Activated CD4-positive, alpha-beta T cell treated with anti-CD3 and anti-CD28 coated beads, Interleukin-2, amount 50 U/mL, for 1 hour (primary cell): ENCODE measurements at regions not wholly inside any gene's neighbourhood (a gene's known extent, or its start where the extent isn't known, plus 50 kb on each side); places are given as distances from the start of the nearest gene placed in this dataset.
"Not testable (repeated sequence)": the region's sequence is repeated elsewhere in the genome, so short reads cannot be mapped to it uniquely, and the experiment has no call there.

Experiments used
- DNase-seq: peaks from one replicate; pipeline ENCODE4 v3.0.0-alpha.2; 2020

DNA sequence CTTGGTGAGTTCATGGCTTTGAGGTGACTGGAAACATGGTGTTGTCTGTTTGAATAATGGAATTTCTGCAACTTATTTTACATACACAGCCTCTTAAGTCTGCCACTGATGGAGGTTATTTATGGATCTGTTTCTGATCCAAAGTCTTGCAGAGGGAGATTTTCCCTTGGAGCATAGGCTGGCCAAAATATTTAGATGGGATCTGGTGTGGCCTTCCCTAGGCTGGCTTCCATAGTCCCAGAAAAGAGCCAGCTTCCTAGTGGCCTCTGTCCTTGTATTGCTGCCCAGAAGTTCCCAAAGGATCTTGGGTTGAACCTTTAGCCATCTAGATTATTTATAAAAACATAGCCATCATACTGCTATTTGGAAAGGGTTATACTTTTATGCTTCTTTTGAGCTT, 491.1 kb upstream of the RGS6 start:
- DNase-seq, result no peak

DNA sequence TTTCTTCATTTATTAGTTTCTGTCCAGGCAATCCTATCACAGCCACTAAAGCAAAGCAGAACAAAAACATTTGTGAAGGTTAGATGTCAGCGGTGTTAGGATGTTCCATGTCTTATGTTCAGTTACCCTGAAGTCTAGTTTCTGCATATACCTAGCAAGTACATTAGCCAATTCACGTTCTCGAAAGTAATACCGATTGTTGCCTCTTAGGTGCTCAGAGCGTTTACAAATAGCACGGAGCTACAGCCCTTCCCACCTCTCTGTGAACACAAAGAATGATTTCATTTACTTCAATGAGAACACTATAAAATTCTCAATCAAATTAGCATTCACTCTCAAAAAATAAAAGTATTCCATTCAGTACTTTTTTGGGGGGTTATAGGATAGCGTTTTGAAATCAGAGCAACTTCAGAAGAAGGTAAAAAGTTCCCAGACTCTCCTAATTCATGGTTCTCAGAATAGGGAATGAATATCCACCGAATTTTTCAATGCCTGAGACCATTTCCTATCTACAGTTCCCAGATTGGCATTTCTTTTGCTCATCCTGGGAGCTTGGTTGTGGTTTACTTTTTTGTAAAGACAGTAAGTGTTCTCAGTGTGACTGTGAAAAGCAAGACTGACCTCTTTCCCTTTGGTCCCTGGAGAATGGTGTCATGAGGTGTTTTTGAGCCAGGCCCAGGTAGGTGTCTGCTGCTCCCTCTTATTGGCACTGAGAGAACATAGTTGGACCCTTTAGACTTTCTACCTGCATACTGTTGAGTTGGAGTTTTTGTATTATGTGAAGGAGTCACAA, 488.0 kb upstream of the RGS6 start:
- no peak for DNase-seq

DNA sequence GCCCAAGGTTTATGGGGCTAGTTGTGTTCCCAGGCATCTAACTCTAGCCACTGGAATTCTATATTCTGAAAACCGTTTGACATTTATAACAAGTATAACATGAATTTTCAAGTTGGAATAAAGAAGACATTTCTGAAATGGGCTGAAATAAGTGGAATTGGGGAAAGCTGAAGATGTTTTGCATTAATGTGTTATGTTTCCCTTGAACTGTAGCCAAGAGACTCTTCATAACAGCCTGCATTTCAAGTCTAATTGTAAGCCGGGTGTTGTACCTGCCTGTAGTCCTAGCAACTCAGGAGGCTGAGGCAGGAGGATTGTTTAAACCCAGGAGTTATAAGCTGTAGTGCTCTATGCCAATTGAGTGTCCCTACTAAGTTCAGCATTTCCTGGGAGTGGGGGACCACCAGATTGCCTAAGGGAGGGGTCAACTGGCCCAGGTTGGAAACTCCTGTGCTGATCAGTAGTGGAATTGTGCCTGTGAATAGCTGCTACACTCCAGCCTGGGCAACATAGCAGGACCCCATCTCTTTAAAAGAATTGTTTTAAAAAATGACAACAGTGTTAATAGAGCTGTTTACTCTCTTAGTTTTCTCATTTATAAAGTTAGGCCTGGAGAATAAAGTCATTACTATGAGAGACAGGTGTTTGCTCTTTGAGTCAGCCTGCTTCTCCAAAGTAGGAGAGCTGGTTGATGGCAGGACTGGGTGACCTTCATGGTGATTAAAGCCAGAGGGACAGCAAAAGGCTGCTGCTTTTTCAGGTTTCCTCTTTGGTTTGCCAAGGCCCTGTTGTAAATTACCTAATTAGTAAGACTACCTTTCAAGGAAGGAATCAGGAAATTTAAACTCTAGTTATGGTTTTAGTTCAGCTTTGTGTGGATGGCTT, 483.6 kb upstream of the RGS6 start:
- no peak for DNase-seq

DNA sequence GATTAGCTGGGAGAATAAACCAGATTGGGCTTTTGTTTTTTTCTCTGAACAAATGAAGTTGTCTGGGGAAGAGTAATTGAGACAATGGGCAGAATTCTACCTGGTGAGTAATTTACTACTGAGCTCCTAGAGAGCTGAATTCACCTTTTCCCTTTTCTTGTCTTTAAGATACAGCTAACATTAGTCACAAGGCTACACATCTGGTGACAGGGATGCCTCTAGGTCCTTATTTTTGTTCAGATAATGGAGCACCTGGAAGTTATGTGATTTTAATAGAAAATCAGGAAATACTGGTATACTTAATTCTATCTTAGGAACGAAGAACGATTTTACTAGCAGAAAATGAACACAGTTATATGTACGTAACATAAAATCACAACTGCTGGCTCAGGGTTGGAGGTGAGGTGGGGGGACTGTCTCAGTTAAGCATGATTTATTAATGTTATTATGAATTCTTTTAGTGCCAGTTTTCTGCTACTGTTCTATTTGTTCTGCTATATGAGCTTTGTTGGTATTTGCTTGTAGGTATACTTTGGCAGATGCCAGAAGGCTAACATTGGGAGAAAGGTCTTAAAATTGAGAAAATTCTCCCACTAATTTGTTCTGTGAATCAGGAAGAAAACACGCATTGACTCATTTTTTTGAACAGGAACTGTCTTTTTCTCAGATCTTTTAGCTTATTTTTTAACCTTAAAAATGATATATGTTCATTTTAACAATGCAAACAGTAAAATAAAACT, 482.7 kb upstream of the RGS6 start:
- DNase-seq, result no peak

DNA sequence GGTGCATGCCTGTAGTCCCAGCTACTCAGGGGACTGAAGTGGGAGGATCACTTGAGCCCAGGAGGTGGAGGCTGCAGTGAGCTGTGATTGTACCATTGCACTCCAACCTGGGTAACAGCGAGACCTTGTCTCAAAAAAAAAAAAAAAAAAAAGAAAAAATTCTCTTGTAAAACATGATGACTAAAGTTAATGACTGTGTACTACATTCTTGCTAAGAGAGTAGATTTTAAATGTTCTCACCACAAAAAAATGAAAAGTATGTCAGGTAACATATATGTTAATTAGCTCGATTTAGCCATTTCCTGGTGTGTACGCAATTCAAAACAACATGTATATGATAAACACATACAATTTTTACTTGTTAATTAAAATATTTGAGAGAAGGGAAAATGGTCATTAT, 480.7 kb upstream of the RGS6 start:
- no peak for DNase-seq

DNA sequence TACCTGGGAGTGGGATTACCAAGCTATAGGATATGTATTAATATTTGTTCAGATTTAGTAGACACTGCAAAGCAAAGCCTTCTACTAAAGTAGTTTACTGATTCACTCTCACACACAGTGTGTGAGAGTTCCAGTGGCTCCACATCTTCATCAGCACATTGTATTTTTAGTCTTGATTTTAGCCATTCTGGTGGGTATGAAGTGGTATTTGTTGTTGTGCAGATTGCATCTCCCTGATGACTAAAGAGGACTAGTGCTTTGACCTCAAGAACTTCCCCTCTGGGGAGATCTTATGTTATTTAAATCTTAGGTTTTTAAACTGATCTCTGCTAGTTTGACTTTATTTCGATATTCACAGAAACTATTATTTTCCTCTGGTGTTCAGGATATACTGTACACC, 479.7 kb upstream of the RGS6 start:
- DNase-seq, result no peak

DNA sequence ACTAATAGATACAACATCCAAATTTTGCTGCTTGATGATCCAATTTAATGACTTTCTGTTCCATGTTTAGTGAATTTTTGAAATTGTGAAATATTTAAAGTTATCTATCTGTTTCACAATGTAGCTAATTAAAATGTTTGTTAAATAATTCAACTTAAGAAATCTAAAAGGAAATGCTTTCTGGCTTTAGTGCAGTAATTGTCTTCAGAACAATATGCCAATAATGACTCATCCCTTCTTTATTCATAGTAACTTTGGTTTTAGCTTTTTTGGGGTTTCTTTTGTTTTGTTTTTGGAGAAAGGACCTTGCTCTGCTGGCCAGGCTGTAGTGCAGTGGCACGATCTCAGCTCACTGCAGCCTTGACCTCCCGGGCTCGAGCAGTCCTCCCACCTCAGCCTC, 479.2 kb upstream of the RGS6 start:
- DNase-seq, result no peak

DNA sequence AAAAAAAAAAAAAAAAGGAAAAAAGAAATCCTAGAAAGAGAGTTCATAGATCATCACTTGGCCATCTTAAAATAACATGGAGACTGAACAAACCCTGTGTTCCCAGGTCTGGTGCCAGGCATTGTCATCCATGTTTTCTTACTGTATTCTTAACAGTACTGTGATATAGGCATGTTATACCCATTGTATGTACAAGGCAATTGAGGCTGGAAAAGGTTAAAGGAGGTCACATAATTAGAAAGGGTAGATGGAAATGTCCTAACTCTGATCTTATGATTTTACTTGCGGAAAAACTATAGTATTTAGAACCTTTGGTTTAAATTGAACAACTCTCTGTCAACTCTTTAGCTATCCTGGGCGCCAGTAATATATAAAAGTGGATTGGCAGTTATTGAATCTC, 478.2 kb upstream of the RGS6 start:
- no peak for DNase-seq

DNA sequence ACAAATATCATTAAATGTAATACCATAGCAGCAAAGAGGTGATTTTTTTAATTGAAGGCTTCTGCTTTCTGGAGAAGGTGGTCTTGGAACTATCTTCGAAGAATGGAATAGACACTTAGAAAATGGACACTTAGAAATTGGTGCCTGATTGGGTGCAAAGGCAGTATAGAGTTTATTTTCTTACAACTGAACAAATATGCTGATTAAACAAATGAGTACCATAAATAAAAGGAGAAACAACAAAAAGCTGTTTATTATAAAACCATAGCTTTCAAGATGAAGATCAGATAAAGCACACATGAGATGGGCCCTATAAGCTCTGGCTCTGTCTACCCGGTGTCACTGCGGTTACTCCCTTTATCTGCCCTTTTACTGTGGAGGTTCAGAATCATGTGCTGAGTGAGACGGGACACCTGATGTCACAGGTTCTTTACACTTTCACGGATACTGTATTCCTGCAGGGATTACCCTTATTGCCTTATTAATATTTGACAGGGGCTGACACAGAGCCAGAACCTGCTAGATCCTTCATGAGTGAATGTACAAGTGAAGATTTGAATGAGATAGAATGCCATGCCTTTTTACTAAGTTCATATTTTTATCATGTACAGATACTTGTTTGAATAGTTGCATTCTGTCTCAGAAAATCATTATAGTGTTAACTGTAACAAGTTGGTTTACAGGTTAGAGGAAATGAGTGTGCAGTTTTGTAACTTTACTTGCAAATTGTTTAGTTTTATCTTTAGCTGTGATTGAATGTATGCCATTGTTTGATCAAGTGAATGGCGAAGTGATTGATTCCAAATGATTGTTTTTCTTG, 477.5 kb upstream of the RGS6 start:
- DNase-seq, result no peak

DNA sequence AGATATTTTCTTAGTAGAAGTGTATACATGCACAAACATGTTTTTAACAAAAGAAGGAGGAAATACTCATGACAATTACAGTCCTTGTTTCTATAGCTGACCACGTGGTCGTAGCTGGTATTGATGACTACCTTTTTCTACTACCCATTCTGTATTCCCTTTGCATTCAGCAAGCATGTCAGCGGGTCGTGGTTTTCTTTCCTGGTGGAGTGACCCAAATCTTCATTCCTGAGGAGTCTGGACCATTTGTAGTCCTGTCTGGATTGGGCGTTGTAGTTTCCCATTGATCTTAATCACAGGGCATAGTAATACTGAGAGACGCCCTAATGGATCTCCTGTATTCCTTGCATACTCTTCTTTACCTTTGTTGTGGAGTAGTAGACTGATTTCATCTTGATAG, 472.1 kb upstream of the RGS6 start:
- DNase-seq, result no peak

DNA sequence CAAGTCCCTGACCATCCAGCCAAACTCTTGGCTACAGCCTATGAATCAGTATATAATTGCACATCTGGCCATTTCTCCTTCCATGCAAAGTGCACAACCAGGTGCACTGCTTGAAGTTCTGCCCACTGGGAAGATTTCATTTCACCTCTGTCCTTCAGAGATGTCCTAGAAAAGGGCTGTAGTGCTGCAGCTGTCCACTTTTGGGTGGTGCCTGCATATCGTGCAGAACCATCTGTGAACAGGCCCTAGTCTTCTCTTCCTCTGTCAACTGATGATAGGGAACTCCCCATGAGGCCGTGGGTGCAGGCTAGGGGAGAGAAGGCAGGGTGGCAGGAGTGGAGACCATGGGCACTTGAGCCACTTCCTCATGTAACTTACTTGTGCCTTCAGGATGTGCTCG, 470.6 kb upstream of the RGS6 start:
- not testable (repeated sequence) for DNase-seq

DNA sequence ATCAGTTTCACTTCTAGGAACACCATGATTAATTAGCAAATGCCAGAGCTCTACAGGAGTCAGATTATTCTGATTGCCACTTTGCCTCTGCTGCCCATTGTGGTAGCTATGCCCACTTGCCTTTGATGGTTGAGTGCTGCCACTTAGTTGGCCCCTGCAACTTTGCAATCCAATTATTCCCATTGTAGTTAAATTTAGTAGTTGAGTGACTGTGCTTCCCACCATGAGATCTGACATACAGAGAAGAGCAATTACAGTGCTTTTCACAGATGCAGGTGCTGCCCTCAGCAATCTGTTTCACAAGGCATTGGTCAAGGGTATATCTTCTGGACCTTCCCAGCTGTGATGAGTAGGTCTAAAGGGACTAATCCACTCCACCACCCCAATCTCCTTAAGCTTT, 468.4 kb upstream of the RGS6 start:
- no peak for DNase-seq

DNA sequence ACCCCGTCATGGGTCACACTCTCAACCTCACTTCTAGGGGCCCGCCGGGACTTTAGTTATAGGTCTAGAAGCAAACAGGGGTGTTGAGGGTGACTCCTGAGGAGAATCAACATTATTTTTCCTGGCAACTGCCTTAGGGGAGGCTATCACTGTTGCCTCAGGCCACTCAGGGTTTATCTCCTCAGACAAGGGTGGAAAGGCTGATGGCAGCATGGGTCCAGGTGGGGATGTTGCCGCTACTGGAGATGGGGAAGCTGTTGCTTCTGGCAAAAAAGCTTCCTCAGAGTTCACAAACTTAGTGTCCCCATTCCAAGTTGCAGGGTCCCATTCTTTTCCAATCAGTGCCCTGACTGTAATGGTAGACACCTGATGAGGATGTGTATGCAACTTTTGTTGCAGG, 467.4 kb upstream of the RGS6 start:
- no peak for DNase-seq

DNA sequence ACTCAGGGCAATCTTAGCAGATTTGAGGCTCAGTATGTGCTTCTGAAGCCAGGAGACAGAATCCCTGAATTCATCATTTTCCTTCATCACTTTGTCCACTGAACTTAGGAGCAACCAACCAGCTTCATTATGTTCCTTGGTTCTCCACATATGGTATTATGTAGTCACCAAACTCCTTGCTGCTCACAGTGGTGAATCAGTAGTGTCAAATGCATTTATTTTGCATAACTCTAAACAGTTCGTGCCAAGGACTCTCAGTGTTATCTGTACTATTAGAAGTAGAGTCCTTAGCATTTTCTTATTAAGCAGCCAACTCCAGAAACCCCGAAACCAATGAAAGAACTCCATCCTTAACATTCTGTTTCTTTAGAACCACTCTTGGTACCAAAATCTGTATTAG, 466.9 kb upstream of the RGS6 start:
- no peak for DNase-seq

DNA sequence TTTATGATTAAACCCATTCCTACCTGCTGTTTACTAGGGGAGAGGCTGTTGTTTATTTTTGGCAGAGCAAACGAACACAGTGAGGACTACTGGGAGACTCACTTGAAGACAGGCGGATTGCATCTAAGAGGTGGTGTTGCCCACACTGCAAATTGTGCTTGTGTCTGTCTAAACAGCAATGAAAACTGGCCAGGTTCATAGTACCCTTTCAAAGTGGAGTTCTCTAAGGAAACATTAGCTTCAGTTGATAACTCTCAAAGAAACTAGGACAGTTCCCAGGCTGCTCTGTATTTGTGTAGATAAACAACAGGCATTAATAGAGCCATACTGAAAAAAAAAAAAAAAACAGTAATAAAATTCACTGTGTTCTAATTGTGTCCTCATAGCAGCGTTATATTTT, 466.0 kb upstream of the RGS6 start:
- DNase-seq, result no peak

DNA sequence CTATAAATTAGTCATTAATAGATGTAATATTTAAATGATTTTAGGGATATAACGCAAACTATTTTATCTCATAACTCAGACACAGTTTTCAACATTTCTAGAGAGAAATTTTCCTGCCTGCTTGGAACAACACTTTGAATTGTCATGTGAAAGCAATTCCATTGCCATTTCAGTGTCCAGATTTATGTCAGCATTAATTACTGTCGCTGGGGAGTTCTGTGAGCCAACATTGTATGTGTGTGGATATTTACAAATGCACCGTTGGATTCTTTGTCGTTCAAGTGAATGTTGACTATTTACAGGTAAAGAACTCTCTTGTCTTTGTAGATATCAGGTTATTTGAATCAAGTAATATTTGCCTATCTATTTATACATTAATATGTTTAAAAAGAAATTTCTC, 465.3 kb upstream of the RGS6 start:
- no peak for DNase-seq

DNA sequence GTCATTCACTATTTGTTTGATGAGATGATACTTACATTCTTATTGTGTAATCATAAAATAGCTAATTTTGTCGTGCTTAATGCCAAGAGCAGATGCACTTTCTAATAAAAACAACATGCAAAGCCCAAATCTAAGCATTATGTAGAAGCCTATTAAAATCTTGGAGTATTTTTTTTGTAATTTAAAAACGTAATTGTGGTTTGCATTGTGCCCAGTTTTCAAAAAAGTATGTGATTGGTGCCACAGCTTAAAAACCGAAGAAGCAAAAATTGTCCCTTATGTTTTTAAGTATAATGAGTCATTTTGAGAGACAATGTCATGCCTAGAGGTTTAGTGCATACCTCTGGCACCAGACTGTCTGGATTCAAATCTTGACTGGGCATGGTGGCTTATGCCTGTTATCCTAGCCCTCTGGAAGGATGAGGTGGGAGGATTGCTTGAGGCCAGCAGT, 464.8 kb upstream of the RGS6 start:
- no peak for DNase-seq

DNA sequence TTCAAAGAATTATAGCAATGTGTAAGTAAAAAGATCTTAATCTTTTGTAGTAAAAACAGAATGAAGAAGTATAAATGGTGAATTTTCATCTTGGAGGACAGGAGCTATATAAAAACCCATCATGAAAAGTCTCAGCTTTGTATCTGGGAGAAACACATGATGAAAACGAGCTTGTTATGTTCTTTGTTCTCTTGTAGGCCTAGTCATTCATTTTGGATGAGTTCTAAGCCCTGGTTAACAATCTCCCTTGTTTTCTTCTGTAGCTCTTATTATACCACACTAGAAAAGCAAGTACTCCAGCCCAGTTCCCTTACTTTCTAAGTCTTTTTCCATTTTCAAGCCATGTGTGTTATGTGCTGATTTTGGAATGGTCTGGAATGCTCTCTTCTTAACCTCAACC, 463.5 kb upstream of the RGS6 start:
- no peak for DNase-seq

DNA sequence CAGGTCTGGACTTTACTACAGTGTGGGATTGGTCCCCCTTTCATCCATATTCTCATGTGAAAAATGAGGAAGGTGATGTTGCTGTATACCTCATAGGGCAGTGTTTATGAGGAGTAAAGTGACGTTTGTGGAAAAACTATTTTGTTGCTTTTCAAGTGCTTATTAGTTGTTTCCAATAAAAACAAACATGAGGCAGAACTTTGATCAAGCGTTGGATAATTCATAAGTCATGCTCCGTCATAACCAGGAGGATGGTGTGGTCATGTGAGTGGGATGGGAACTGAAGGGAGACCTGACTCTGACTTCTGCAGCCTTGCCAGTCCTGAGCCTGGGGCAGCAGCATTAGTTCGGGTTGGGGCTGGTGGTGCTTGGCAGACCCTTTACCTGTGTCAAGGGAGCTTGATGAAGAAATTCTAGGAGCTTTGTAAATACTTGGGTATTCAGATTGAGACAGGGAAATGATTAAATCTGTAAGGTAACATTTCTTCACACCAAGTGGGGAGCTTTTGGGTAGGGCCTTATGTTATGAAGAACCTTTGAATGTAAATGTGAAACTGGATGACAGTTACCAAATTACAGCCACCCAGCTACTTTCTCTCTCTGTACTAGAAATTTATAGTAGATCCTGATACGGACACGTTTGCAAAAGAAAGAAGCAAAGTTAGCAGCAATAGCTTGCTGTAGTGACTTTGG, 462.4 kb upstream of the RGS6 start:
- no peak for DNase-seq

DNA sequence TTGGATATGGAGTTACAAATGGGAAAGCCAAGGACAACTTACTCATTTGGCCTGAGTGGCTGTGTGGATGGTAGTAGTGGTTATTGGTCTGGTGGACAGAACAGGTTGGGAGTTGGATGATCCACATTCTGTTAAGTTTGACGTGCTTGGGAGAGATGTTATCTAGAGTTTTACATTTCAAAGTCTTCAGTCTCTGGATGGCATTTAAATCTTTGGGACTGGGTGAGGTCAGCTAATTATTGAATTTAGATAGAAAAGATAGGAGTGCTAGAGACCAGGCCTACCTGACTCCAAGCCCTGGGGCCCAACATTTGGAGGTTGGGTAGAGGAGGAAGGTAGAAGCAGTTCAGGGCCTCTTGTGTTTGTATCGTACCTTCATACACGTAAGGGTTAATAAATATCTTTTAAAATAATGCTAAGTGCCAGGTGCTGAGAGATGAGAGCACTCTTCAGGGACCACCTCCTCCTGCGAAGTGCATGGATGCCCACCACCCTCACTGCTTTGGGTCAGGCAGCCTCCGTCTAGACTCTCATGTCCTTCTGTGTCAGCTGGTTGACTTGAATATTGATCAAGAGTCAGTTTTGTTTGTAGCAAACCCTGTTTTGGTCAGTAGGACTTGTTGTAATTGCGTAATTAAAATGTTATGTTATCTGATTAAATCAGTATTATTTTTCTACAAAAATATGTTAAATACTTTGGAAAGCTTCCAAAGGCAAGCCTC, 460.4 kb upstream of the RGS6 start:
- DNase-seq, result no peak
